ENCODE measurements at regions not wholly inside any gene's neighbourhood (a gene's known extent, or its start where the extent isn't known, plus 50 kb on each side); places are given as distances from the start of the nearest gene placed in this dataset.

DNA sequence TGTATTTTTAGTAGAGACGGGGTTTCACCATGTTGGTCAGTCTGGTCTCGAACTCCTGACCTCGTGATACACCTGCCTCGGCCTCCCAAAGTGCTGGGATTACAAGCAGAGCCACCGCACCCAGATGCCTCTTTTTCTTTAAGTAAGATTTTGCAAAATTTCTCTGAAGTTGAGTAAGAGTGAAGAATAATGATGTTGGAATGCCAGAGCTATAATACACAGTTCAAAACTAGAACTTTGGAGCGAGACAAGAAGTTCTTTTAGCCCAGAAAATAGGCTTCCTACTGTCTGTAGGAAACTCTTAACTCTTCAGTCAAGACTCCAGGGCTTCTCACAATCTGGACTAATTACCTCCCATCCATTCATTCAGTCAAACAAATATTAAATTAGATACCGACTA is 51.4 kb downstream of the MARCHF4 start:
- no peak for DNase-seq (ENCODE audit: low spot score)
- in situ Hi-C loops (cut with MboI; ENCODE audit: low sequenced_read_pairs, unreplicated experiment) = no loop called here
- TF ChIP-seq, protein P1, sequence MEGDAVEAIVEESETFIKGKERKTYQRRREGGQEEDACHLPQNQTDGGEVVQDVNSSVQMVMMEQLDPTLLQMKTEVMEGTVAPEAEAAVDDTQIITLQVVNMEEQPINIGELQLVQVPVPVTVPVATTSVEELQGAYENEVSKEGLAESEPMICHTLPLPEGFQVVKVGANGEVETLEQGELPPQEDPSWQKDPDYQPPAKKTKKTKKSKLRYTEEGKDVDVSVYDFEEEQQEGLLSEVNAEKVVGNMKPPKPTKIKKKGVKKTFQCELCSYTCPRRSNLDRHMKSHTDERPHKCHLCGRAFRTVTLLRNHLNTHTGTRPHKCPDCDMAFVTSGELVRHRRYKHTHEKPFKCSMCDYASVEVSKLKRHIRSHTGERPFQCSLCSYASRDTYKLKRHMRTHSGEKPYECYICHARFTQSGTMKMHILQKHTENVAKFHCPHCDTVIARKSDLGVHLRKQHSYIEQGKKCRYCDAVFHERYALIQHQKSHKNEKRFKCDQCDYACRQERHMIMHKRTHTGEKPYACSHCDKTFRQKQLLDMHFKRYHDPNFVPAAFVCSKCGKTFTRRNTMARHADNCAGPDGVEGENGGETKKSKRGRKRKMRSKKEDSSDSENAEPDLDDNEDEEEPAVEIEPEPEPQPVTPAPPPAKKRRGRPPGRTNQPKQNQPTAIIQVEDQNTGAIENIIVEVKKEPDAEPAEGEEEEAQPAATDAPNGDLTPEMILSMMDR (IDR thresholded peaks at IDR 0.05; ENCODE audit: borderline replicate concordance, control extremely low read depth, extremely low read depth, insufficient read depth, missing control alignments) = no peak

DNA sequence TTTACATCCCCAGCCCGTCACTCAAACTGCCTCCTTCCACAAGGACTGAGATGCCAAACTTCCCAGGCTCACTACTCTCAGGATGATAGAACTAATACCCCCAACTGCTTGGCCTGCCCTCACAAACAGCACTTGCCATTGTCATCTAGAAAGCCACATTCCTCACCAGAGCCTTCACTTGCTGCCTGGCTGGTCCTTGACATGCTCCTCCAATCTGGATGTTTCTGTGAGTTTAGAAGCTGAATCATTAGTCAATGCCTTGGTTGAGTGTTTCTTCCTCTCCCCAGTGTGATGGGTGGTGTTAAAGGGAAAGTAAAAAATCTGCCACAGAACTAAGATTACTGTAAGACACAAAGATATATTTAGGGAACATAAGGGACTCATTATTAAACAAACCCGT is 52.5 kb downstream of the MARCHF4 start:
- DNase-seq (ENCODE audit: low spot score) = no peak
- in situ Hi-C loops (cut with MboI; ENCODE audit: low sequenced_read_pairs, unreplicated experiment) = no loop called here
- TF ChIP-seq, protein P1 (IDR thresholded peaks at IDR 0.05; ENCODE audit: borderline replicate concordance, control extremely low read depth, extremely low read depth, insufficient read depth, missing control alignments) = no peak

DNA sequence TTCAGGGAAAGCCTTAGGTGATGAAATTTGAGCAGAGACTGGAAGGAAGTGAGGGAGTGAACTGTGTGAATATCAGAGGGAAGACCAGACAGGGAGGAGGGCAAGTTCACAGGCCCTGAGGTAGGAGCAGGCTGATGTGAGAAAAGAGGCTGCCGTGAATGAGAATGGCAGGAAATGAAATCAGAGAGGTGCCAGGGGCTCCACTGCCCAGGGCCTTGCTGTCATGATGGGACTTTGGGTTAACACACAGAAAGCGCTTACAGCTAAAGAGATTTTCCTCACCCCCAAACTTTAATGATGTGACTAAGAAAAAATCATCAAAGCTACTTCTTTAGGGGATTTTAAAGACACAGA is 53.8 kb downstream of the MARCHF4 start:
- TF ChIP-seq, protein P1 (IDR thresholded peaks at IDR 0.05; ENCODE audit: borderline replicate concordance, control extremely low read depth, extremely low read depth, insufficient read depth, missing control alignments) = no peak
- in situ Hi-C loops (cut with MboI; ENCODE audit: low sequenced_read_pairs, unreplicated experiment) = no loop called here
- DNase-seq (ENCODE audit: low spot score) = no peak

DNA sequence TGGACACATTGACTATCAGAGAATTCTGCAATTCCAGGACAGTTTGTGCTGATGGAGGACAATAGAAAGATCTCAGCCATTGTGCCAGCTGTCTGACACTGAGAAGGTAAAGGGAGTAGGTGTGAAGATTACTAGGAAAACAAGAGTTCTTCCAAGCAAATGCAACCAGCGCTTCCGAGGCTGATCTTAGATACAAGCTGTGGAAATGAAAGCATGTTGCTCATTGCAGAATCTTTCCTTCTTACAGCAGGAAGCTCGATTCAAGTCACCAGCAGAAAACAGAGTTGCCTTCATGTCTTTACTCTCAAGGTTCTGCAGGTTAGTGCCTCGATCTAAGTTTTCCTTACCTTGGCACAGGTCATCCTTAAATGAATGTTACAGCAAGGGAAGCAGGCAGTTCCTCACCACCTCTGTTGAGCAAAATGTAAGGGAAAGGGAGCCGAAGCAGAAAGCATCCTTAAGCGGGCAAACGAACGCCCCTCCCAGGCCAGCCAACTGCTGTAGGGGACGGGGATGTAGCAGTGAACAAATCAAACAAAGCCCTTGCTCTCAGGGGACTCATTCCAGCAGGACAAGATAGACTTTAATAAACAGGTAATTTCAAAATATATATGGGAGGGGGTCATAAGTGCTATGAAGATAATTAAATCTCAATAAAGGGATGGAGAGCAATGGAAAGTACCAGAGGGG is 54.3 kb downstream of the MARCHF4 start:
- in situ Hi-C loops (cut with MboI; ENCODE audit: low sequenced_read_pairs, unreplicated experiment) = no loop called here
- TF ChIP-seq, protein P1 (IDR thresholded peaks at IDR 0.05; ENCODE audit: borderline replicate concordance, control extremely low read depth, extremely low read depth, insufficient read depth, missing control alignments) = no peak
- no peak for DNase-seq (ENCODE audit: low spot score)

DNA sequence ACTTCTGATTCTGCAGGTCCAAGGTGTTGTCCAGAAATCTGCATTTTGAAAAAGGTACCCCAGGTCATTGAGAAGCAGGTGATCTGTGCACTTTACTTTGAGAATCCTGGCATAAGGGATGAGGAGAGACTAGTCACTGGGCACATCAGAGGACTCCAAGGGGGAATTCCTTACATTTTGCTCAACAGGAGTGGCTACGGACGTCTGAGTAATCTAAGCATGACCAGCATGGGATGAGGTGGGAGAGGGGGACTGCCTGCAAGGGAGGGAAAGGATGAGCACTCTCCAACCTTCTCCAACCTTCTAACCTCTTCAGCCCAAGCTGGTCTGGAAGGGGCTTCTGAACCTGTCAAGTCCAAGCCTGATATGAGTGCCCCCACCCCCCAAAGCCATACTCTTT is 55.5 kb downstream of the MARCHF4 start:
- DNase-seq (ENCODE audit: low spot score) = no peak
- in situ Hi-C loops (cut with MboI; ENCODE audit: low sequenced_read_pairs, unreplicated experiment) = no loop called here
- TF ChIP-seq, protein P1 (IDR thresholded peaks at IDR 0.05; ENCODE audit: borderline replicate concordance, control extremely low read depth, extremely low read depth, insufficient read depth, missing control alignments) = no peak

DNA sequence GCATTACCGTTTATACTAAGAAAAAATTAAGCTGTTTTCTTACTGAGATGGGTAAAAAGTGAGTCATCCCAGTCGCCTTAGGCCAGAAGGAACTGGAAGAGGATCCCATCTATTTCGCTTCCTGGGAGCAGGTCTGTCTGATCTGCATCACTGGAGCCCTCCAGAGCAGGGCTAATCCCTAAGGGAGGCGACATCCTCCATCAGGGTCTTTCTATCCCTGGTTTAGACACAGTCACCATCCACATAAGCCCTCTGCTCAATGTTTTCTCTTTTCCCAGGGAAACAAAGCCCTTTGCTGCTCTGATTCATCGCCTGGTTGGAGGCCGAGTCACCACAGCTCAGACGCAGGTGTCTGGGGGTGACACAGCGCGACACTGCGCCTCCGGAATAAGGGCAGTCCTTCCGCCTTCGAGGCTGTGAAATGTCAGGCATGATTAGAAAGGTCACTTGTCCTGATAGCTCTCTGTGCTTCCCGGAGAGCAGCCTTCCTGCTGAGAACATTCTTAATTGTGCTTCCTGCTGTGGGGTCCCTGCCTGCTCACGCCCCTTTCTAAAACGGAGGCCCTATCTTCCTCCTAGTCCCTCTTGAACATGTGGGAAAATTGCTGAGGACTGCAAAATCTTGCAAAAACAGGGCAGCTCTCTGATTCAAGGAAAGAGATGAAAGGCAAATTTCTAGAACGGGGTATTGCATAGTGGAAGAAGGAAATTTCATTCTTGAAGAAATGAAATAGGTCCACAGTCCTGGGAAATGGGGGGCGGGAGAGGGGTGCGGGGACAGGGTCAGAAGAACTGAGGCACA is 56.3 kb downstream of the MARCHF4 start:
- DNase-seq (ENCODE audit: low spot score) = no peak
- in situ Hi-C loops (cut with MboI; ENCODE audit: low sequenced_read_pairs, unreplicated experiment) = no loop called here
- TF ChIP-seq, protein P1 (IDR thresholded peaks at IDR 0.05; ENCODE audit: borderline replicate concordance, control extremely low read depth, extremely low read depth, insufficient read depth, missing control alignments) = no peak
